ENCODE measurements at regions not wholly inside any gene's neighbourhood (a gene's known extent, or its start where the extent isn't known, plus 50 kb on each side); places are given as distances from the start of the nearest gene placed in this dataset.

GRCh38 chr9:81250041-81250440 lies 439.3 kb downstream of the TLE1 start:
- no peak for DNase-seq (ENCODE audit: low spot score)
- Histone ChIP-seq H3K4ac (ENCODE audit: low read length) (no peak overlapping the region), H2AK5ac (ENCODE audit: low read depth, low read length) (no peak overlapping the region), H3K9me3 (replicated peaks in 1 of 2; ENCODE audit: control insufficient read depth in 2 of 2, insufficient read depth in 1 of 2, low read depth in 1 of 2, low read length in 2 of 2) (no peaks in the 10 kb centered on the region), H2BK12ac (ENCODE audit: low read length) (no peak overlapping the region), H2AFZ (ENCODE audit: low read length) (no peak overlapping the region), H3K18ac (ENCODE audit: low read length) (no peak overlapping the region), H3K27ac (replicated peaks; ENCODE audit: low read length) (no peak overlapping the region), H3K4me1 (ENCODE audit: control insufficient read depth in 2 of 2, insufficient read depth in 1 of 2, low read depth in 1 of 2, low read length in 2 of 2) (no peaks in the 10 kb centered on the region), H3K4me3 (ENCODE audit: low read length in 2 of 2) (no peak overlapping the region), H4K8ac (ENCODE audit: low read depth, low read length) (no peak overlapping the region), H3K14ac (ENCODE audit: low read length) (no peak overlapping the region), H3K9ac (ENCODE audit: low read depth, low read length, poor library complexity) (no peak overlapping the region), H3K79me1 (ENCODE audit: low read depth, low read length) (no peaks in the 10 kb centered on the region), H3K4me2 (ENCODE audit: insufficient read depth, low read length, poor library complexity, severe bottlenecking) (no peak overlapping the region), H2BK120ac (ENCODE audit: low read depth, low read length) (no peak overlapping the region), H2BK15ac (ENCODE audit: low read length) (no peak overlapping the region), H3K23ac (ENCODE audit: low read depth, low read length, poor library complexity) (no peak overlapping the region), H3K27me3 (ENCODE audit: control insufficient read depth in 3 of 3, insufficient read depth in 3 of 3, low read depth in 1 of 3, low read length in 3 of 3) (no peaks in the 10 kb centered on the region), H2BK5ac (ENCODE audit: low read length) (no peak overlapping the region), H3K36me3 (replicated peaks in 1 of 2; ENCODE audit: control insufficient read depth in 2 of 2, insufficient read depth in 2 of 2, low read length in 2 of 2) (no peaks in the 10 kb centered on the region), H4K91ac (ENCODE audit: low read depth, low read length, poor library complexity) (no peak overlapping the region)
- WGBS, 2 donors (ENCODE audit: extremely low coverage in 2 of 2, insufficient read length in 2 of 2, insufficient replicate concordance in 1 of 2): no CpG with 5 or more reads among the region's 3 CpGs

- WGBS, 2 donors (ENCODE audit: extremely low coverage in 2 of 2, insufficient read length in 2 of 2, insufficient replicate concordance in 1 of 2): no CpG with 5 or more reads among the region's 5 CpGs
- Histone ChIP-seq H3K4me3 (ENCODE audit: low read length in 2 of 2) (no peak overlapping the region), H3K9ac (ENCODE audit: low read depth, low read length, poor library complexity) (no peak overlapping the region), H2AK5ac (ENCODE audit: low read depth, low read length) (no peak overlapping the region), H4K8ac (ENCODE audit: low read depth, low read length) (no peak overlapping the region), H3K27me3 (ENCODE audit: control insufficient read depth in 3 of 3, insufficient read depth in 3 of 3, low read depth in 1 of 3, low read length in 3 of 3) (no peaks in the 10 kb centered on the region), H3K23ac (ENCODE audit: low read depth, low read length, poor library complexity) (no peak overlapping the region), H3K27ac (replicated peaks; ENCODE audit: low read length) (no peak overlapping the region), H3K4me1 (ENCODE audit: control insufficient read depth in 2 of 2, insufficient read depth in 1 of 2, low read depth in 1 of 2, low read length in 2 of 2) (no peaks in the 10 kb centered on the region), H2BK12ac (ENCODE audit: low read length) (no peak overlapping the region), H2BK5ac (ENCODE audit: low read length) (no peak overlapping the region), H3K79me1 (ENCODE audit: low read depth, low read length) (no peaks in the 10 kb centered on the region), H2BK15ac (ENCODE audit: low read length) (no peak overlapping the region), H2AFZ (ENCODE audit: low read length) (no peak overlapping the region), H3K18ac (ENCODE audit: low read length) (no peak overlapping the region), H3K36me3 (replicated peaks in 1 of 2; ENCODE audit: control insufficient read depth in 2 of 2, insufficient read depth in 2 of 2, low read length in 2 of 2) (no peaks in the 10 kb centered on the region), H3K9me3 (replicated peaks in 1 of 2; ENCODE audit: control insufficient read depth in 2 of 2, insufficient read depth in 1 of 2, low read depth in 1 of 2, low read length in 2 of 2) (no peaks in the 10 kb centered on the region), H4K91ac (ENCODE audit: low read depth, low read length, poor library complexity) (no peak overlapping the region), H2BK120ac (ENCODE audit: low read depth, low read length) (no peak overlapping the region), H3K4me2 (ENCODE audit: insufficient read depth, low read length, poor library complexity, severe bottlenecking) (no peak overlapping the region), H3K4ac (ENCODE audit: low read length) (no peak overlapping the region), H3K14ac (ENCODE audit: low read length) (no peak overlapping the region)
- no peak for DNase-seq (ENCODE audit: low spot score)
These were observed 443.9 kb downstream of the TLE1 start for GRCh38 chr9:81245254-81245956.

GRCh38 chr9:81244631-81245030 lies 444.7 kb downstream of the TLE1 start:
- Histone ChIP-seq H3K23ac (ENCODE audit: low read depth, low read length, poor library complexity) (no peak overlapping the region), H3K4me2 (ENCODE audit: insufficient read depth, low read length, poor library complexity, severe bottlenecking) (no peak overlapping the region), H3K27ac (replicated peaks; ENCODE audit: low read length) (no peak overlapping the region), H2AK5ac (ENCODE audit: low read depth, low read length) (no peak overlapping the region), H2BK120ac (ENCODE audit: low read depth, low read length) (no peak overlapping the region), H4K8ac (ENCODE audit: low read depth, low read length) (no peak overlapping the region), H4K91ac (ENCODE audit: low read depth, low read length, poor library complexity) (no peak overlapping the region), H2BK5ac (ENCODE audit: low read length) (no peak overlapping the region), H3K4me1 (ENCODE audit: control insufficient read depth in 2 of 2, insufficient read depth in 1 of 2, low read depth in 1 of 2, low read length in 2 of 2) (no peaks in the 10 kb centered on the region), H3K9me3 (replicated peaks in 1 of 2; ENCODE audit: control insufficient read depth in 2 of 2, insufficient read depth in 1 of 2, low read depth in 1 of 2, low read length in 2 of 2) (no peaks in the 10 kb centered on the region), H3K4ac (ENCODE audit: low read length) (no peak overlapping the region), H3K18ac (ENCODE audit: low read length) (no peak overlapping the region), H3K27me3 (ENCODE audit: control insufficient read depth in 3 of 3, insufficient read depth in 3 of 3, low read depth in 1 of 3, low read length in 3 of 3) (no peaks in the 10 kb centered on the region), H3K4me3 (ENCODE audit: low read length in 2 of 2) (no peak overlapping the region), H3K14ac (ENCODE audit: low read length) (no peak overlapping the region), H3K9ac (ENCODE audit: low read depth, low read length, poor library complexity) (no peak overlapping the region), H3K36me3 (replicated peaks in 1 of 2; ENCODE audit: control insufficient read depth in 2 of 2, insufficient read depth in 2 of 2, low read length in 2 of 2) (no peaks in the 10 kb centered on the region), H2BK12ac (ENCODE audit: low read length) (no peak overlapping the region), H2BK15ac (ENCODE audit: low read length) (no peak overlapping the region), H2AFZ (ENCODE audit: low read length) (no peak overlapping the region), H3K79me1 (ENCODE audit: low read depth, low read length) (no peaks in the 10 kb centered on the region)
- WGBS, 2 donors (ENCODE audit: extremely low coverage in 2 of 2, insufficient read length in 2 of 2, insufficient replicate concordance in 1 of 2): no CpG with 5 or more reads among the region's 1 CpG
- no peak for DNase-seq (ENCODE audit: low spot score)

GRCh38 chr9:81242866-81243265 lies 446.5 kb downstream of the TLE1 start:
- no peak overlapping the region for H3K14ac ChIP-seq (ENCODE audit: low read length)
- H3K23ac ChIP-seq (ENCODE audit: low read depth, low read length, poor library complexity): no peak overlapping the region
- H4K8ac ChIP-seq (ENCODE audit: low read depth, low read length): no peak overlapping the region
- no peak overlapping the region for H3K9ac ChIP-seq (ENCODE audit: low read depth, low read length, poor library complexity)
- no peak overlapping the region for H3K4ac ChIP-seq (ENCODE audit: low read length)
- no peak overlapping the region for H2BK12ac ChIP-seq (ENCODE audit: low read length)
- H3K4me2 ChIP-seq (ENCODE audit: insufficient read depth, low read length, poor library complexity, severe bottlenecking): no peak overlapping the region
- H3K36me3 ChIP-seq (replicated peaks in 1 of 2; ENCODE audit: control insufficient read depth in 2 of 2, insufficient read depth in 2 of 2, low read length in 2 of 2): no peaks in the 10 kb centered on the region
- no peak overlapping the region for H2BK120ac ChIP-seq (ENCODE audit: low read depth, low read length)
- H3K79me1 ChIP-seq (ENCODE audit: low read depth, low read length): no peaks in the 10 kb centered on the region
- H3K27ac ChIP-seq (replicated peaks; ENCODE audit: low read length): no peak overlapping the region
- no peak for DNase-seq (ENCODE audit: low spot score)
- H2BK5ac ChIP-seq (ENCODE audit: low read length): no peak overlapping the region
- H2AFZ ChIP-seq (ENCODE audit: low read length): no peak overlapping the region
- H3K4me1 ChIP-seq (ENCODE audit: control insufficient read depth in 2 of 2, insufficient read depth in 1 of 2, low read depth in 1 of 2, low read length in 2 of 2): no peaks in the 10 kb centered on the region
- no peak overlapping the region for H2AK5ac ChIP-seq (ENCODE audit: low read depth, low read length)
- no peak overlapping the region for H2BK15ac ChIP-seq (ENCODE audit: low read length)
- no peaks in the 10 kb centered on the region for H3K9me3 ChIP-seq (replicated peaks in 1 of 2; ENCODE audit: control insufficient read depth in 2 of 2, insufficient read depth in 1 of 2, low read depth in 1 of 2, low read length in 2 of 2)
- no peak overlapping the region for H3K4me3 ChIP-seq (ENCODE audit: low read length in 2 of 2)
- WGBS, 2 donors (ENCODE audit: extremely low coverage in 2 of 2, insufficient read length in 2 of 2, insufficient replicate concordance in 1 of 2): no CpG with 5 or more reads among the region's 1 CpG
- no peak overlapping the region for H4K91ac ChIP-seq (ENCODE audit: low read depth, low read length, poor library complexity)
- H3K18ac ChIP-seq (ENCODE audit: low read length): no peak overlapping the region
- no peaks in the 10 kb centered on the region for H3K27me3 ChIP-seq (ENCODE audit: control insufficient read depth in 3 of 3, insufficient read depth in 3 of 3, low read depth in 1 of 3, low read length in 3 of 3)
